Activated naive CD4-positive, alpha-beta T cell treated with anti-CD3 and anti-CD28 coated beads, Interleukin-2, amount 50 U/mL, for 72 hours (primary cell): ENCODE measurements at regions not wholly inside any gene's neighbourhood (a gene's known extent, or its start where the extent isn't known, plus 50 kb on each side); places are given as distances from the start of the nearest gene placed in this dataset.
"Not testable (repeated sequence)": the region's sequence is repeated elsewhere in the genome, so short reads cannot be mapped to it uniquely, and the experiment has no call there.

Experiments
- ATAC-seq, 2 donors: fragments of 150-1000 bp; cut with Tn5 transposase; 2 replicates each; pipeline ENCODE4 v1.10.0; 2021; ENCODE audit warnings: mild to moderate bottlenecking in 2 of 2, moderate library complexity in 2 of 2
- DNase-seq, 2 donors: peaks; one replicate each; pipeline ENCODE4 v3.0.0; 2021 to 2022; ENCODE audit warnings: low spot score in 2 of 2
- H3K27ac Mint-ChIP-seq, 2 donors: one replicate each; pipeline ENCODE4 v1.8.0; 2022; ENCODE audit warnings: mild to moderate bottlenecking in 2 of 2, mixed read lengths in 2 of 2
- H3K36me3 Mint-ChIP-seq, 2 donors: one replicate each; pipeline ENCODE4 v1.8.0; 2022; ENCODE audit warnings: mixed read lengths in 2 of 2
- H3K9me3 Mint-ChIP-seq, 2 donors: one replicate each; pipeline ENCODE4 v1.8.0; 2022; ENCODE audit warnings: mixed read lengths in 2 of 2

- DNase-seq, ATAC-seq, H3K36me3 Mint-ChIP-seq, H3K27ac Mint-ChIP-seq: not testable (repeated sequence)
- peaks cover 14 to 21% of the 10 kb centered on the region in 2 donors for H3K9me3 Mint-ChIP-seq
Measured at GRCh38 chr5:43818394-43818793, 215.4 kb downstream of the NNT start.

- ATAC-seq (no peak), DNase-seq (no peak)
- H3K36me3 Mint-ChIP-seq = peaks cover 9 to 17% of the 10 kb centered on the region in 2 donors
- H3K27ac Mint-ChIP-seq = no peak overlapping the region
- peaks cover 28 to 35% of the 10 kb centered on the region in 2 donors for H3K9me3 Mint-ChIP-seq
Measured at GRCh38 chr5:43815497-43815896, 212.5 kb downstream of the NNT start.

- no peaks in the 10 kb centered on the region for H3K36me3 Mint-ChIP-seq
- ATAC-seq (no peak), DNase-seq (no peak)
- peaks cover 0 to 5% of the 10 kb centered on the region in 2 donors for H3K9me3 Mint-ChIP-seq
- H3K27ac Mint-ChIP-seq = no peak overlapping the region
Measured at GRCh38 chr5:43804723-43805122, 201.7 kb downstream of the NNT start.

GRCh38 chr5:43804041-43804440 is 201.1 kb downstream of the NNT start:
- Mint-ChIP-seq H3K9me3 (peaks cover 0 to 5% of the 10 kb centered on the region in 2 donors), H3K27ac (no peak overlapping the region), H3K36me3 (no peaks in the 10 kb centered on the region)
- no peak for DNase-seq
- ATAC-seq = no peak

- H3K36me3 Mint-ChIP-seq = no peaks in the 10 kb centered on the region
- no peak overlapping the region for H3K27ac Mint-ChIP-seq
- H3K9me3 Mint-ChIP-seq = peaks cover 0 to 5% of the 10 kb centered on the region in 2 donors
- DNase-seq (no peak), ATAC-seq (no peak)
Measured at GRCh38 chr5:43802651-43803050, 199.7 kb downstream of the NNT start.

GRCh38 chr5:43802119-43802518 is 199.1 kb downstream of the NNT start:
- Mint-ChIP-seq H3K36me3 (no peaks in the 10 kb centered on the region), H3K27ac (no peak overlapping the region), H3K9me3 (peaks cover 0 to 5% of the 10 kb centered on the region in 2 donors)
- no peak for DNase-seq
- no peak for ATAC-seq

- peaks cover 0 to 5% of the 10 kb centered on the region in 2 donors for H3K36me3 Mint-ChIP-seq
- peaks cover 5 to 8% of the 10 kb centered on the region in 2 donors for H3K9me3 Mint-ChIP-seq
- ATAC-seq = no peak
- H3K27ac Mint-ChIP-seq = no peak overlapping the region
- no peak for DNase-seq
Measured at GRCh38 chr5:43798740-43799139, 195.8 kb downstream of the NNT start.

GRCh38 chr5:43791880-43792279 is 188.9 kb downstream of the NNT start:
- H3K36me3 Mint-ChIP-seq = not testable (repeated sequence)

GRCh38 chr5:43785198-43785597 is 182.2 kb downstream of the NNT start:
- peaks cover 13 to 14% of the 10 kb centered on the region in 2 donors for H3K9me3 Mint-ChIP-seq
- no peak for ATAC-seq
- no peak for DNase-seq
- no peaks in the 10 kb centered on the region for H3K36me3 Mint-ChIP-seq
- H3K27ac Mint-ChIP-seq = no peak overlapping the region

More at GRCh38 chr5:43791880-43792279, 188.9 kb downstream of the NNT start:
- H3K27ac Mint-ChIP-seq, DNase-seq, ATAC-seq: not testable (repeated sequence)
- peaks cover 17 to 19% of the 10 kb centered on the region in 2 donors for H3K9me3 Mint-ChIP-seq

- no peak for ATAC-seq
- no peak for DNase-seq
- Mint-ChIP-seq H3K27ac (no peak overlapping the region), H3K9me3 (no peaks in the 10 kb centered on the region), H3K36me3 (no peaks in the 10 kb centered on the region)
Measured at GRCh38 chr5:43780586-43780985, 177.6 kb downstream of the NNT start.

GRCh38 chr5:43774881-43775399 is 172.0 kb downstream of the NNT start:
- DNase-seq = no peak
- Mint-ChIP-seq H3K9me3 (peaks cover 0 to 8% of the 10 kb centered on the region in 2 donors), H3K27ac (no peak overlapping the region), H3K36me3 (no peaks in the 10 kb centered on the region)
- no peak for ATAC-seq

- no peaks in the 10 kb centered on the region for H3K36me3 Mint-ChIP-seq
- peaks cover 0 to 8% of the 10 kb centered on the region in 2 donors for H3K9me3 Mint-ChIP-seq
- ATAC-seq (no peak), DNase-seq (no peak)
- peak overlapping the region in 1 of 2 donors; percentile 69 for H3K27ac Mint-ChIP-seq
Measured at GRCh38 chr5:43773478-43773844, 170.5 kb downstream of the NNT start.

GRCh38 chr5:43772764-43773477 is 169.9 kb downstream of the NNT start:
- DNase-seq (no peak), ATAC-seq (peak; percentile 41 to 62)
- Mint-ChIP-seq H3K27ac (peak overlapping the region; percentile 69 to 70), H3K36me3 (no peaks in the 10 kb centered on the region), H3K9me3 (peaks cover 0 to 8% of the 10 kb centered on the region in 2 donors)

GRCh38 chr5:43772458-43772763 is 169.4 kb downstream of the NNT start:
- DNase-seq = no peak
- Mint-ChIP-seq H3K36me3 (no peaks in the 10 kb centered on the region), H3K9me3 (peaks cover 0 to 8% of the 10 kb centered on the region in 2 donors), H3K27ac (peak overlapping the region; percentile 69 to 70)
- ATAC-seq = no peak

- no peaks in the 10 kb centered on the region for H3K36me3 Mint-ChIP-seq
- peak; percentile 29 to 52 for ATAC-seq
- peaks cover 0 to 8% of the 10 kb centered on the region in 2 donors for H3K9me3 Mint-ChIP-seq
- no peak overlapping the region for H3K27ac Mint-ChIP-seq
- DNase-seq = no peak
Measured at GRCh38 chr5:43771611-43772031, 168.6 kb downstream of the NNT start.

GRCh38 chr5:43769571-43770355 is 166.8 kb downstream of the NNT start:
- no peaks in the 10 kb centered on the region for H3K36me3 Mint-ChIP-seq
- no peak overlapping the region for H3K27ac Mint-ChIP-seq
- ATAC-seq (no peak), DNase-seq (no peak)
- H3K9me3 Mint-ChIP-seq = peaks cover 0 to 8% of the 10 kb centered on the region in 2 donors
